ENCODE measurements at regions not wholly inside any gene's neighbourhood (a gene's known extent, or its start where the extent isn't known, plus 50 kb on each side); places are given as distances from the start of the nearest gene placed in this dataset.

- CTCF ChIA-PET = no interaction called here
These were observed 562.6 kb downstream of the ANXA1 start for GRCh38 chr9:73714294-73714693.

DNA sequence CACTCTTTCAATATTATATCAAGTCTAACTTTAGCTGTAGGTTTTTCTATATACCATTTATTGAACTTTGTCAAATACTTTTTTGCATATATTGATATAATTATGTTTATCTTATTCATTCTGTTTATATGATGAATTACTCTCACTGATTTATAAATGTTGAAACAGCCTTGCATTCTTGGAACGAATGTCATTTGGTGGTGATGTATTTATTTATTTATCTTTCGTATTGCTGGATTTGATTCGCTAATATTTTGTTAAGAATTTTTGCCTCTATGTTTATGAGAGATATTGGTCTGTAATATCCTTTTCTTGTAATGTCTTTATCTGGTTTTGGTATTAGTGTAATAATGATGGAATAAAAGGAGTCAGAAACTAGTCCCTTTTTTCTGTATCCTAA, 563.9 kb downstream of the ANXA1 start:
- H3K27me3 Mint-ChIP-seq = no peaks in the 10 kb centered on the region
- no peaks in the 10 kb centered on the region for H3K36me3 Mint-ChIP-seq
- DNase-seq = no peak
- no peaks in the 10 kb centered on the region for H3K4me1 Mint-ChIP-seq
- ChIA-PET CTCF (no interaction called here), POLR2A (no interaction called here)
- no peaks in the 10 kb centered on the region for H3K27me3 ChIP-seq (ENCODE audit: insufficient read depth, low read length, poor library complexity, severe bottlenecking)
- peaks cover 0 to 15% (median 0%) of the 10 kb centered on the region in 5 donors for H3K9me3 Mint-ChIP-seq
- no peak overlapping the region for H3K27ac Mint-ChIP-seq
- H3K27ac ChIP-seq (ENCODE audit: low read depth, low read length) = no peak overlapping the region
- no peaks in the 10 kb centered on the region for H3K9me3 ChIP-seq (ENCODE audit: low read length)
- no peak overlapping the region for H3K4me3 ChIP-seq (ENCODE audit: low read length)
- no peak overlapping the region for H3K4me3 Mint-ChIP-seq
- H3K4me1 ChIP-seq (ENCODE audit: insufficient read depth, low read length) = no peaks in the 10 kb centered on the region
- H3K36me3 ChIP-seq (ENCODE audit: insufficient read depth, low read length) = no peaks in the 10 kb centered on the region

More at GRCh38 chr9:73714294-73714693, 562.6 kb downstream of the ANXA1 start:
- Mint-ChIP-seq H3K4me3 (no peak overlapping the region), H3K27ac (no peak overlapping the region), H3K9me3 (peaks cover 0 to 15% (median 0%) of the 10 kb centered on the region in 5 donors), H3K27me3 (no peaks in the 10 kb centered on the region), H3K36me3 (no peaks in the 10 kb centered on the region), H3K4me1 (no peaks in the 10 kb centered on the region)
- POLR2A ChIA-PET = no interaction called here
- no peaks in the 10 kb centered on the region for H3K27me3 ChIP-seq (ENCODE audit: insufficient read depth, low read length, poor library complexity, severe bottlenecking)
- no peak for DNase-seq
- no peaks in the 10 kb centered on the region for H3K36me3 ChIP-seq (ENCODE audit: insufficient read depth, low read length)
- H3K4me3 ChIP-seq (ENCODE audit: low read length) = no peak overlapping the region
- H3K9me3 ChIP-seq (ENCODE audit: low read length) = no peaks in the 10 kb centered on the region
- no peak overlapping the region for H3K27ac ChIP-seq (ENCODE audit: low read depth, low read length)
- no peaks in the 10 kb centered on the region for H3K4me1 ChIP-seq (ENCODE audit: insufficient read depth, low read length)

- ChIA-PET POLR2A (no interaction called here), CTCF (no interaction called here)
- no peaks in the 10 kb centered on the region for H3K4me1 Mint-ChIP-seq
- Histone ChIP-seq H3K9me3 (ENCODE audit: low read length) (no peaks in the 10 kb centered on the region), H3K4me1 (ENCODE audit: insufficient read depth, low read length) (no peaks in the 10 kb centered on the region), H3K27ac (ENCODE audit: low read depth, low read length) (no peak overlapping the region), H3K4me3 (ENCODE audit: low read length) (no peak overlapping the region), H3K36me3 (ENCODE audit: insufficient read depth, low read length) (no peaks in the 10 kb centered on the region), H3K27me3 (ENCODE audit: insufficient read depth, low read length, poor library complexity, severe bottlenecking) (no peaks in the 10 kb centered on the region)
- H3K9me3 Mint-ChIP-seq = peaks cover 0 to 8% (median 2%) of the 10 kb centered on the region in 5 donors
- no peaks in the 10 kb centered on the region for H3K27me3 Mint-ChIP-seq
- no peak overlapping the region for H3K4me3 Mint-ChIP-seq
- no peak for DNase-seq
- no peaks in the 10 kb centered on the region for H3K36me3 Mint-ChIP-seq
- no peak overlapping the region for H3K27ac Mint-ChIP-seq
These were observed 568.0 kb downstream of the ANXA1 start for GRCh38 chr9:73719660-73720059.

DNA sequence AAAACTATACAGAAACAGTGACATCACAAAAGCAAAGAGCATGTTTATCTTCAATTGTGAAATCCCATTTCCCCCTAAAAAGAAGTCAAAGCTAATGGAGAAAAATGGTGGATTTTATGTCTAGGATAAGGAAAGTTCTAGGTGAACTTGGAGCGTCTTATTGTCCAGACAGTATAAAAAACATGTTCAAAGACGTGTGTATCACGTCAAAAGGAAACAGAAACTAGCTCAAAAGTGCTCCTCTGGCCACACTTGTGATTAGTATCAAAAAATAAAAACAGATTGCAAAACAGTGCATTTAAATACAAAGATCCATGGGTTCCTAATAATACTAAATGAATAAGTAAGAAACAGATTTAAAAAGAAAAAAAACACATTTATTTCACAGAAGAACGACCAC, 568.9 kb downstream of the ANXA1 start:
- DNase-seq = no peak
- Histone ChIP-seq H3K4me3 (ENCODE audit: low read length) (no peak overlapping the region), H3K36me3 (ENCODE audit: insufficient read depth, low read length) (no peaks in the 10 kb centered on the region), H3K27ac (ENCODE audit: low read depth, low read length) (no peak overlapping the region), H3K4me1 (ENCODE audit: insufficient read depth, low read length) (no peaks in the 10 kb centered on the region), H3K9me3 (ENCODE audit: low read length) (no peaks in the 10 kb centered on the region), H3K27me3 (ENCODE audit: insufficient read depth, low read length, poor library complexity, severe bottlenecking) (no peaks in the 10 kb centered on the region)
- ChIA-PET POLR2A (no interaction called here), CTCF (no interaction called here)
- Mint-ChIP-seq H3K36me3 (no peaks in the 10 kb centered on the region), H3K27ac (no peak overlapping the region), H3K4me3 (no peak overlapping the region), H3K27me3 (no peaks in the 10 kb centered on the region), H3K9me3 (peaks cover 0 to 3% (median 2%) of the 10 kb centered on the region in 5 donors), H3K4me1 (no peaks in the 10 kb centered on the region)

DNA sequence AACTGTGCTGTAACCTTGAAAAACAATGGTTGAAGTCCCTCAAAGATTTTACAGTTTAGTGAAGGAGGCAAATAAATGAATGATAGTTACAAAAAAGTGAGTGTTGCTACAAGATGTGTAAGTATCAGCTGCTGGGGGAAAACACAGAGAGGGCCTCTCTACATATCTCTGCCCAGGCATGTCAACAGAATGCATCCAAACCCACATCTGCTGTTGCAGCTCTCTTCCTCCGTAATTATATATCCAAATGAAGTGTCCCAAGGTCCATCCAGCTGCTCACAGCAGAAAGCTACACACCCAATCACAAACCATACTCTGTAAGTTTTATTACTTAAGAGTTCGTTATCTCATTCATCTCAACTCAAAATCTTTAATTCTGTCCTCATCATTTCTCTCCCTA, 584.6 kb downstream of the ANXA1 start:
- peak overlapping the region in 1 of 8 donors; percentile 54 for H3K27ac Mint-ChIP-seq

GRCh38 chr9:73738741-73739530, 587.3 kb downstream of the ANXA1 start:
- Histone ChIP-seq H3K27ac (ENCODE audit: low read depth, low read length) (no peak overlapping the region), H3K4me3 (ENCODE audit: low read length) (no peak overlapping the region), H3K27me3 (ENCODE audit: insufficient read depth, low read length, poor library complexity, severe bottlenecking) (no peaks in the 10 kb centered on the region), H3K9me3 (ENCODE audit: low read length) (no peaks in the 10 kb centered on the region), H3K4me1 (ENCODE audit: insufficient read depth, low read length) (no peaks in the 10 kb centered on the region), H3K36me3 (ENCODE audit: insufficient read depth, low read length) (no peaks in the 10 kb centered on the region)
- DNase-seq = no peak
- Mint-ChIP-seq H3K27me3 (peaks cover 0 to 2% of the 10 kb centered on the region in 2 donors), H3K36me3 (no peaks in the 10 kb centered on the region), H3K4me3 (no peak overlapping the region), H3K4me1 (no peaks in the 10 kb centered on the region), H3K9me3 (peaks cover 0 to 3% (median 1%) of the 10 kb centered on the region in 5 donors), H3K27ac (no peak overlapping the region)
- ChIA-PET CTCF (no interaction called here), POLR2A (no interaction called here)

More for the DNA sequence above, 584.6 kb downstream of the ANXA1 start:
- H3K27ac ChIP-seq (ENCODE audit: low read depth, low read length) = no peak overlapping the region
- Mint-ChIP-seq H3K9me3 (peaks cover 0 to 3% (median 0%) of the 10 kb centered on the region in 5 donors), H3K4me1 (no peaks in the 10 kb centered on the region), H3K4me3 (no peak overlapping the region), H3K27me3 (peaks cover 0 to 2% of the 10 kb centered on the region in 2 donors), H3K36me3 (no peaks in the 10 kb centered on the region)
- H3K9me3 ChIP-seq (ENCODE audit: low read length) = no peaks in the 10 kb centered on the region
- no peaks in the 10 kb centered on the region for H3K27me3 ChIP-seq (ENCODE audit: insufficient read depth, low read length, poor library complexity, severe bottlenecking)
- no peaks in the 10 kb centered on the region for H3K36me3 ChIP-seq (ENCODE audit: insufficient read depth, low read length)
- ChIA-PET CTCF (no interaction called here), POLR2A (no interaction called here)
- H3K4me1 ChIP-seq (ENCODE audit: insufficient read depth, low read length) = no peaks in the 10 kb centered on the region
- no peak for DNase-seq
- no peak overlapping the region for H3K4me3 ChIP-seq (ENCODE audit: low read length)

DNA sequence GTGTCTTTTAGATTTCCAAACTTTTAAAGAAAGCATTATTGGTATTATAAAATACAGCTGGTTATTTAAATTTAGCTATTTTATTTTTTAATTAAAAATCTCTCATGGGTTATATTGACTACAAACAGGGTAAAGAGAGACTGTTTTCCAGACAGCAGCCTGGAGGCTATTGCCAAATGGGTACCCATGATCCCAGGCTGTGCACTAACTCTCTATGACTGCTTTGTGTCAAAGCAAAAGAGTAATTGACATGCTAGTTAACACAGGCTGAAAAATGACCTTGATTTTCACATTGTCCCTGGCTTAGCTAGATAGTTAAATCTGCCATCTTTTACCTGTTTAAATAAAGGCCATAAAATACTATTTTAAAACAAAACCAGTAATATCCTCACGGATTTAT, 589.7 kb downstream of the ANXA1 start:
- H3K4me1 Mint-ChIP-seq = no peaks in the 10 kb centered on the region
- H3K36me3 Mint-ChIP-seq = no peaks in the 10 kb centered on the region
- H3K4me3 Mint-ChIP-seq = no peak overlapping the region
- CTCF ChIA-PET = no interaction called here
- no peaks in the 10 kb centered on the region for H3K36me3 ChIP-seq (ENCODE audit: insufficient read depth, low read length)
- POLR2A ChIA-PET = no interaction called here
- DNase-seq = no peak
- H3K27ac Mint-ChIP-seq = no peak overlapping the region
- no peaks in the 10 kb centered on the region for H3K27me3 ChIP-seq (ENCODE audit: insufficient read depth, low read length, poor library complexity, severe bottlenecking)
- no peaks in the 10 kb centered on the region for H3K4me1 ChIP-seq (ENCODE audit: insufficient read depth, low read length)
- H3K27ac ChIP-seq (ENCODE audit: low read depth, low read length) = no peak overlapping the region
- H3K4me3 ChIP-seq (ENCODE audit: low read length) = no peak overlapping the region
- no peaks in the 10 kb centered on the region for H3K9me3 ChIP-seq (ENCODE audit: low read length)
- H3K9me3 Mint-ChIP-seq = peaks cover 0 to 9% (median 3%) of the 10 kb centered on the region in 5 donors
- peaks cover 0 to 2% of the 10 kb centered on the region in 2 donors for H3K27me3 Mint-ChIP-seq

- DNase-seq = no peak
- H3K27me3 ChIP-seq (ENCODE audit: insufficient read depth, low read length, poor library complexity, severe bottlenecking) = no peaks in the 10 kb centered on the region
- no peak overlapping the region for H3K27ac Mint-ChIP-seq
- H3K9me3 ChIP-seq (ENCODE audit: low read length) = no peaks in the 10 kb centered on the region
- H3K36me3 Mint-ChIP-seq = no peaks in the 10 kb centered on the region
- no peaks in the 10 kb centered on the region for H3K4me1 Mint-ChIP-seq
- no peaks in the 10 kb centered on the region for H3K4me1 ChIP-seq (ENCODE audit: insufficient read depth, low read length)
- POLR2A ChIA-PET = no interaction called here
- no peaks in the 10 kb centered on the region for H3K27me3 Mint-ChIP-seq
- H3K4me3 ChIP-seq (ENCODE audit: low read length) = no peak overlapping the region
- H3K9me3 Mint-ChIP-seq = peaks cover 0 to 14% (median 3%) of the 10 kb centered on the region in 5 donors
- CTCF ChIA-PET = no interaction called here
- no peak overlapping the region for H3K4me3 Mint-ChIP-seq
- H3K27ac ChIP-seq (ENCODE audit: low read depth, low read length) = no peak overlapping the region
- H3K36me3 ChIP-seq (ENCODE audit: insufficient read depth, low read length) = no peaks in the 10 kb centered on the region
These were observed 590.7 kb downstream of the ANXA1 start for GRCh38 chr9:73742412-73742811.
